SU-DHL-6 (cell line): ENCODE measurements at regions not wholly inside any gene's neighbourhood (a gene's known extent, or its start where the extent isn't known, plus 50 kb on each side); places are given as distances from the start of the nearest gene placed in this dataset.

Source experiments
- CTCF ChIP-seq: fragments of 200-600 bp; sonication (generic); IDR thresholded peaks from one replicate; pipeline ENCODE4 v1.5.1; 2017; ENCODE audit warnings: antibody characterized with exemption, mild to moderate bottlenecking, low read length, moderate library complexity; ENCODE audit not compliant: insufficient read depth, poor library complexity, severe bottlenecking
- EZH2phosphoT487 ChIP-seq: fragments of 200-600 bp; sonication (generic), shearing (Covaris generic); conservative IDR thresholded peaks from 2 replicates; pipeline ENCODE4 v1.6.1; 2018; ENCODE audit warnings: mild to moderate bottlenecking, antibody characterized with exemption, low read length, moderate library complexity, mixed read lengths

GRCh38 chr5:17989036-17989435 is 354.8 kb downstream of the TAF11L14 start:
- TF ChIP-seq CTCF (no peak), EZH2phosphoT487 (no peak)
